Stimulated activated CD4-positive, alpha-beta T cell treated with anti-CD3 and anti-CD28 coated beads, Interleukin-2, amount 100 ng/mL, for 48 hours (primary cell): ENCODE measurements at regions not wholly inside any gene's neighbourhood (a gene's known extent, or its start where the extent isn't known, plus 50 kb on each side); places are given as distances from the start of the nearest gene placed in this dataset.
"Not testable (repeated sequence)": the region's sequence is repeated elsewhere in the genome, so short reads cannot be mapped to it uniquely, and the experiment has no call there.

Experiments
- DNase-seq, 2 donors: peaks; one replicate each; pipeline ENCODE4 v3.0.0-alpha.2; 2020

GRCh38 chr4:160370046-160370445 lies 1267.2 kb downstream of the RAPGEF2 start:
- DNase-seq, result no peak

GRCh38 chr4:160371446-160371845 lies 1268.6 kb downstream of the RAPGEF2 start:
- DNase-seq, result no peak

- DNase-seq, result no peak
These were observed 1269.5 kb downstream of the RAPGEF2 start for GRCh38 chr4:160372390-160372789.

DNA sequence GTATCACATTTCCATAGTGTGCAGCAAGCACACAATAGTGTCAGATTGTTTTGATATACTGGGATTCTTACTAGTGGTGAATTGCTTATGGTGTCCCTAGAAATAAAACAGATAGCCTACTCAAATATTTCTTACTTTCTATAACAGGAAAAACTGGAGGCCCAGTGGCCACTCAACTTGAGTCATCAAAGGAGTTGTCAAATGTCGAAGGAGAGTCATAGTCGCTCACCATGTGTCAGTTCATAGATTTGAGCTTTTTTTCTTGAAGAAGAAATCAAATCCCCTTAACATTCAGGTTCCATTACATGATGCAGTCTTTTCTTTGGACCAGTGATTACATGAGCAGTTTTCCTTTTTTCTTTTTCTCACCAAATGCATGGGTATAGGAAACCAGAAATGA lies 1271.0 kb downstream of the RAPGEF2 start:
- DNase-seq, result no peak

GRCh38 chr4:160375772-160376452 lies 1273.0 kb downstream of the RAPGEF2 start:
- DNase-seq, result no peak

DNA sequence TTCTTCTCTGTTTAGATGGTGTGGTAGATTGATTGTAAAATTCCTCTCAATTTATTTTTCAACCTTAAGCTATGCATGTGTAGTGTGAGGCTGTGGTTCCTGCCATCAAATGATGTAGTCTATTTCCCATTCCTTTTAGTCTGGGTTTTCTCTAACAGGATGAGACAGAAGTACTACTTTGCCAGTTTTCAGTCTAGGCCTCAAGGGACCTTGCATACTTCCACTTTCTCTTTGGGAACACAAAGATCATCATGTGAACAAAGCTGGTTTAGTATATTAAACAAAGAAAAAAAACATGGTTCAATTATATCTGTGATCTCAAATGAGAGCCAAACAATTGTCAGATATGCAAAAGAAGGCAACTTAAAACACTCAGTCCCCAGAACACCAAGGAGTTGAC lies 1284.0 kb downstream of the RAPGEF2 start:
- no peak for DNase-seq

DNA sequence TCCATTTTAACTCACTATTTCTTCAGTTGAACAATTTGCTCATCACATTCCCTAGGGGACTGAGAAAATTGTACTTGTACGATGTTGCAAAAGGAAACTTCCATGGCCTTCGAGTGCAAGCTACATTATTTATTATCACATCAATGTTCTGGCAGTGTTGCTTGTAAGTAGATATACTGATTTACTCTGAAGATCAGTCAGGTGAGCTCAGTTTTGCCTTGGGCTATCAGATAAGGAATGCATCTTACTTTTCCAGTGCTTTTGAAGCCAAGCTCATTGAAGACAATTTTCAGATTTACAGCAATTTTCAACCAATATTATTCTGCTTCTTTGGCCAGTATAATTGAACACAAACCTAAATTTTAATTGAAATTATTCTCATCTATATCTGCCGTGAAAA lies 1296.9 kb downstream of the RAPGEF2 start:
- no peak for DNase-seq

DNA sequence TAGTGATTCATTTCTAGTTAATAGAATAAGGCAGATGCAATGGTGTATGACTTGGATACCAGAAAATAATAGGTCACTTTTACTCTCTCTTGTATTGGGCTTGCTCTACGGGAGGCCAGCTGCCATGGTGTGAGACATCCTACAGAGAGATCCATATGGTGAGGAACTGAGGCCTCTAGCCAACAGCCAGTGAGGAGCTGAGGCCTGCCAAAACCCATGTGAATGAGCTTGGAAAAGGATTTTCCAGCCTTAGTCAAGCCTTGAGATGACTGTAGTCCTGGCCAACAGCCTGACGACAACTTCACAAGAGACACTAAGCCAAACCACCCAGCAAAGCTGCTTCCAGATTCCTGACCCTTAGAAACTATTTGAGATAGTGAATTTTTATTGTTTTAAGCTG lies 1300.2 kb downstream of the RAPGEF2 start:
- DNase-seq, result no peak

DNA sequence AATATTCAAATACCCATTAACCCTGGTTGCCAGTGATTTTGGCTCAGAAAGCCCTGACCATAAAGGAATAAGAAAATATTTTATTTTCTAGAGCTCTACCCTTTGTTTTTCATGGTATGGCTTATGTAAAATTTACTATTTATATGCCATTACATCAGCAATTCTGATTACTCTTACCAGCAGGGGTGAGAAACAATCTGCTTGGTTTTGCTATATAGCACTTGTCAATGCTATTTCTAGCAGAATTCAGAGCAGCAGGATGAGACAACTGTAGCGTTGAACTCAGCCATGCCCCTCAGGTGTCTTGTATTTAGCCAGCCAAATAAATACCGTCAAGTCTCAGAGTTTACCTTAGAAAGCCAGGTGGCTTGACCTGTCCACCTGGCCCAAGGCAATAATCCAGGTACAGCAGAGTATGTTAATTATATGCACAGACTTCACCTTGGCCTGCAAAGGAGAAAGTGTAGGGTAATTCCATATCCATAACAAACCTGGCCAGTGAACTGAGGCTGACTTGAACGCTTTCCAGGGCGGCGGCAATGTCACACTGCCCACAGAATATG lies 1303.5 kb downstream of the RAPGEF2 start:
- no peak for DNase-seq

- no peak for DNase-seq
These were observed 1311.6 kb downstream of the RAPGEF2 start for GRCh38 chr4:160414496-160414895.

GRCh38 chr4:160423879-160424451 lies 1321.1 kb downstream of the RAPGEF2 start:
- no peak for DNase-seq

DNA sequence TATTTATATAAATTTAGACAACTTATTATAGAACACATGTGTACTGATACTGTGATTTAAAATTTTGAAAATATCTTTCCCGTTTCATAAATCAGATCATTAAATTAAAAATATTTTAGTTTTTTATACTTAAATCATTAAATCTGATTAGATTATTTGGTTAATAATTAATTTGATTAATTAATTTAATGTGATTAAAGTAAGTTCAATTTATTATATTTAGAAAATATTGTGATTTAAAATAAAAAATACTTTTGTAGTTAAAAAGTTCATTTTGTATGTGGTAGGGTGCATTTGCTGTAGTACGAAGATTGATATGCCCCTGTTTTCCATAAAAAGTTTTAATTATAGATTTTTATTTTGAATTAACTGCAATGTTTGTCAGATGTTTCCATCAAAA lies 1323.4 kb downstream of the RAPGEF2 start:
- no peak for DNase-seq

- DNase-seq, result no peak
These were observed 1348.0 kb downstream of the RAPGEF2 start for GRCh38 chr4:160450876-160451275.

DNA sequence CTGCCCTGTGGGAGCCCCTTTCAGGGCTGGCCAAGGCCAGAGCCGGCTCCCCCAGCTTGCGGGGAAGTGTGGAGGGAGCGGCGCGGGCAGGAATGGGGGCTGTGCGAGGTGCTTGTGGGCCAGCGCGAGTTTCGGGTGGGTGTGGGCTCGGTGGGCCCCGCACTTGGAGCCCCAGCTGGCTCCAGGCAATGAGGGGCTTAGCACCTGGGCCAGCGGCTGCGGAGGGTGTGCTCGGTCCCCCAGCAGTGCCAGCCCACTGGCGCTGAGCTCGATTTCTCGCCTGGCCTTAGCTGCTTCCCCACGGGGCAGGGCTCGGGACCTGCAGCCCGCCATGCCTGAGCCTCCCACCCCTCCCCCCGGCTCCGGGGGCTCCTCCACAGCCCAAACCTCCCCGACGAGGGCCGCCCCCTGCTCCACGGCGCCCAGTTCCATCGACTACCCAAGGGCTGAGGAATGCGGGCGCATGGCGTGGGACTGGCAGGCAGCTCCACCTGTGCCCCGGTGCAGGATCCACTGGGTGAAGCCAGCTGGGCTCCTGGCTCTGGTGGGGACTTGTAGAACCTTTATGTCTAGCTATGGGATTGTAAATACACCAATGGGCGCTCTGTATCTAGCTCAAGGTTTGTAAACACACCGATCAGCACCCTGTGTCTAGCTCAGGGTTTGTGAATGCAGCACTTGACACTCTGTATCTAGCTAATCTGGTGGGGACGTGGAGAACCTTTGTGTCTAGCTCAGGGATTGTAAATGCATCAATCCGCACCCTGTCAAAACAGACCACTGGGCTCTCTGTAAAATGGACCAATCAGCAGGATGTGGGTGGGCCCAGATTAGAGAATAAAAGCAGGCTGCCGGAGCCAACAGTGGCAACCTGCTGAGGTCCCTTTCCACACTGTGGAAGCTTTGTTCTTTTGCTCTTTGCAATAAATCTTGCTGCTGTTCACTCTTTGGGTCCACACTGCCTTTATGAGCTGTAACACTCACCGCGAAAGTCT lies 1379.1 kb downstream of the RAPGEF2 start:
- DNase-seq, result not testable (repeated sequence)

DNA sequence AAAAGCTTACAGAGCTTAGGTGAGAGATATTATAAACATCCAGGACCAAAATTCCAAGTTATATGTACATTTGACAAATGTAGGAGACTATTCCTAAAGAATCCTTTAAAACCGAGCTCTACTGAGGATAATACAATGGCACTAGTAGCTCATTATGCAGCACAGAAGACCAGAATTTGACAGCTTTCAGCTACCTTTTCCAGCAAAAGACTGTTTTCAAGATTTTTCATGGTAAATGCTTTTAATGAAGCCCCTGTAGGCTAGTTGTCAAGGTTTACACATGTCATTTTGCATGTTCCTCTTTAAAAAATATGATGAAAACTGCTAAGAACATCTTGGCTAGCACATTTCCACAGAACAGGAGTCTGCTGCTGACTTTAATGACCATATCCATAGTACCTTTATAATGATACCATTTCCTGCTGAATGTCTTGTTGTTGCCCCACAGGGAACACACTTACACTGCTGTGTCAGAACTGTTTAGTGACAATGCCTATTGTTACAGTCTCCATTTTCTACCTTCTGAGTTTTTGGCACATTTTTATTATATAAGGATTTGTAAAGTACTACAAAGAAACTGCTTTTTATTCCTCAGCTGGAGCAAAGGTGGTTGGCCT lies 1382.3 kb downstream of the RAPGEF2 start:
- DNase-seq, result no peak

GRCh38 chr4:160492181-160492580 lies 1389.3 kb downstream of the RAPGEF2 start:
- DNase-seq, result no peak

- no peak for DNase-seq
These were observed 1390.3 kb downstream of the RAPGEF2 start for GRCh38 chr4:160493206-160493605.

DNA sequence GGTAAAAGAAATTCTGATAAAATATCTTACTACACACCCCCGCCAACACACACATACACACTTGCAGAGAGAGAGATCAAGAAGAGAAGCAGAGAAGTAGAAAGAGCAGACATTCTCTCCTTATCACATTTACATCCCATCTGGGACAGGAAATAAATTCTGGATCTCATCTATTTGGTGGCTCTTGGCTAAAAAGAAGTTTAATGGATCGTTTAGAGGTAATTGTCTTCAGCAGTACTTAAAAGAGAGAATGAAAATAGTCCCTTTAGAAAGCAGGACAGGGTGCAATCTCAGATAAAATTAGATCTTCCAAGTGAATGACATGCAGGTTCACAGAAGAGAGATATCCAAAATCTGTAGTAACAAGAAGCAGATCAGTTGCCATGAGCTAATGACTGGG lies 1392.5 kb downstream of the RAPGEF2 start:
- no peak for DNase-seq

DNA sequence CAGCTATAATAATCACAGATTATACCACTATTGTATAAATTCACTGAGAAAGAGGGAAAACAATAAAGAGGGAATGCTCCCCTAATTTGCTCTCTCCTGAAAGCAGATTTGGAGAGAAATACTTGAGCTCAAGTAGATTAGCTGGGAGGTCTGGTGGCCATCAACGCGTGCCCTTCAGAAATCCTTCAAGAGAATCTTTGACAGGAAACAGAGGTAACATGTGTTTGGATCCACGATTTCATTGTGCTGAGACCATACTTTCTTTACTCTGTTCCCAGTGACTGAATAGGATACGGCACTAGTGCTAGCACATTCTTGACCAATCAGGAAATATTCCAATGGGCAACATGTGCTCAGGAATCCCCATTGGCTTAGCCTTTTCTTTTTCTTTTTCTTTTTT lies 1395.3 kb downstream of the RAPGEF2 start:
- no peak for DNase-seq

GRCh38 chr4:160505724-160506123 lies 1402.8 kb downstream of the RAPGEF2 start:
- no peak for DNase-seq

GRCh38 chr4:160510928-160511327 lies 1408.0 kb downstream of the RAPGEF2 start:
- no peak for DNase-seq

- no peak for DNase-seq
These were observed 1411.2 kb downstream of the RAPGEF2 start for GRCh38 chr4:160514126-160514525.

- no peak for DNase-seq
These were observed 1420.4 kb downstream of the RAPGEF2 start for GRCh38 chr4:160523231-160523630.
